Urothelium cell line (cell line): ENCODE measurements at regions not wholly inside any gene's neighbourhood (a gene's known extent, or its start where the extent isn't known, plus 50 kb on each side); places are given as distances from the start of the nearest gene placed in this dataset.
A peak's percentile ranks its signal among the peaks of the same experiment; 100 is the strongest.
"Not testable (repeated sequence)": the region's sequence is repeated elsewhere in the genome, so short reads cannot be mapped to it uniquely, and the experiment has no call there.

Experiments
- DNase-seq: peaks from one replicate; pipeline ENCODE4 v3.0.0; 2011; ENCODE audit warnings: low spot score, mixed read lengths
- FAIRE-seq: peaks from 2 replicates; lab custom pipeline; 2011; peaks lifted over from hg19 to GRCh38; lab: Jason Lieb, UNC

GRCh38 chrX:121283921-121284320 lies 236.5 kb downstream of the GLUD2 start:
- no peak for FAIRE-seq
- no peak for DNase-seq

- FAIRE-seq (no peak), DNase-seq (no peak)
Observed at GRCh38 chrX:121298499-121298898, 251.1 kb downstream of the GLUD2 start.

GRCh38 chrX:121301356-121301755 lies 253.9 kb downstream of the GLUD2 start:
- no peak for FAIRE-seq

DNA sequence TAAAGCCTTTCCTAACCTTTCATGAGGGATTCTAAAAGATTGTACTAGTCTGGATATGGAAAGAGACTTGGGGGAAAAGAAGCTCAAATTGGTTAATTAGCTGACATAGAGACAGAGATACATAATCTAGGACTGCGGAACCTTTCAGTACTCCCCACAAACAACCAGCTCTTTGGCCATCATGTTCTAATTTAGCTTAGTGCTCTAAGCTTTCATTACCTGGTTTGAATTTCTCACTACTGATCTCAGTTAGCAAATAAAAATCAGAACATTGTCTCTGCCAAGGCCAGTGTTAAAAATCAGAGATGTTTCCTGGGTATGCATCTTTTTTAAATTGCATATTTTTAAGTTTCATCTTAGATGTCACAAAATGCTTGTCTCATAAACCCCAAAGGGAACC lies 254.4 kb downstream of the GLUD2 start:
- DNase-seq, result no peak
- no peak for FAIRE-seq

More at GRCh38 chrX:121301356-121301755, 253.9 kb downstream of the GLUD2 start:
- no peak for DNase-seq

GRCh38 chrX:121307449-121307848 lies 260.0 kb downstream of the GLUD2 start:
- FAIRE-seq (no peak), DNase-seq (no peak)

- peak; percentile 16 for DNase-seq
- FAIRE-seq, result no peak
Observed at GRCh38 chrX:121308276-121308805, 260.9 kb downstream of the GLUD2 start.

DNA sequence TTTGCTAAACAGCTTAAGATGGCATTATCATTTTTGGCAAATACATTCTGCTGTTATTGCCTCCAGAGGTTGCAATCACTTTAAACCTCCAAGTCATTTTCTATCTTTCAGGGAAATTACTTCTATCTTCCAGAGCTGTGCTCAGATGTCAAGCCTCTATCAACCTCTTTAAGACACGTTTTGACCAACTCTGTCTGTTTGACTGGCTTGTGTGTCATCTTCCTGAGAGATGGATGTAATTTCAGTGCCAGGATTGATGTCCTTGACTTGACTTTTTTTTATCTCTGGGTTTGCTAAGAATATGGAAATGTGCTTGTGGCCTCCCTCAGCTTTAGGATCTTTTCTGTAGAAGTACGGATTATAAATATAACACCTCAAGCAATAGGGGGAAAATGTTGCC lies 263.4 kb downstream of the GLUD2 start:
- FAIRE-seq (no peak), DNase-seq (no peak)

DNA sequence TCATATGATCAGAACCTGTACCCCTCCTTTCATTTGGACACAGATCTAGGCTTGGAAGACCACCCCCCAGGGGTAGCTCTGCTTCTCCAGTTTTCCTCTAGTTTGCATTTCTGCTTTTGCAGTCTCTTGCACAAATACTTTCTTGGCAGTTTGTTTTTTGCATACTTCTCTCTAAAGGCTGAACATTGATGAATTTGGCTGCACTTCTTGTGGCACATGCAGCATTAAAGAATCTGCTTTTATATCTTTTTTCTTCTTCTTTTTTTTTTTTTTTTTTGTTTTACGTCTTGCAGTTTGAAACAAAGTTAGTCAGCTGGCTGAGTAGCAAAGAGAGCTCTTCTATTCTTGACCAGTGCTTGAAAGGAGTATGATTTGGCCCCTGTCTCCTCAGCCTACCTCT lies 273.0 kb downstream of the GLUD2 start:
- no peak for FAIRE-seq
- no peak for DNase-seq

GRCh38 chrX:121322159-121322558 lies 274.7 kb downstream of the GLUD2 start:
- DNase-seq (no peak), FAIRE-seq (no peak)

DNA sequence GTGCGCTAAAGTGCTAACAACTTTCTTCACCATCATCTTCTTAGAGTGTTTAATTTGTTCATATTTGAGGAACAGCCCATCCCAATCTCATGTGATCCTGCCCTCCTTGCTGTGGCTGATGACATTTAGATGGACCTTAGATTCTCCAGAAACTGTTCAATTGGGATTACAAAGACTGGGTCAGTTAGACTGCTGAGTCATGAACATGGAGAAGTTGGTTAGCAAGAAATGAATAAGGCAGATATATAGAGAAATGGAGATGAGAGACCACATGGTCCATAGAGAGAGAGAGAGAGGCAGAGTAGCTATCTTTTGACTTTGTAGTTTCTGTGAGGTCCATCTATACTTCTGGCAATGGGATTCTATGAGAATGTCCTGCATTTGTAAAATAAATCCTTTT lies 275.9 kb downstream of the GLUD2 start:
- no peak for FAIRE-seq
- no peak for DNase-seq

DNA sequence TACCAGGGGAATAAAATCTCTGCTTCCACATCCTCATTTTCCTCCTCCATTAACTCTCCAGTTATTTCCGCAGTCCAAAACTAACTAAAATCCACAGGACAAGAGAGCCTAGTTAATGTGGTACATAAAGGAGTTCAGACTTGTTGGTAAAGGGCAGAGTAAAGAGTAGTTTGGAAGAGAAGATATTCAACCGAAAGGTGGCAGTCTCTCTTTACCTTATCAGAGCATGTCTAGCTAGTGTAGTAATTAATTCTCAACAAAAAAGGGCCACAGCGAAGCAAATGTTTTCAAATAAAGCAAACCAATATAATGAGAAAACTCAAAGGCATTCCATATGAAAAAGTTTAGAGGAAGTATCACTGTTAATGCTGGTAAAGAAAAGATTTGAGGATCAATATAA lies 286.5 kb downstream of the GLUD2 start:
- no peak for FAIRE-seq
- DNase-seq, result no peak

DNA sequence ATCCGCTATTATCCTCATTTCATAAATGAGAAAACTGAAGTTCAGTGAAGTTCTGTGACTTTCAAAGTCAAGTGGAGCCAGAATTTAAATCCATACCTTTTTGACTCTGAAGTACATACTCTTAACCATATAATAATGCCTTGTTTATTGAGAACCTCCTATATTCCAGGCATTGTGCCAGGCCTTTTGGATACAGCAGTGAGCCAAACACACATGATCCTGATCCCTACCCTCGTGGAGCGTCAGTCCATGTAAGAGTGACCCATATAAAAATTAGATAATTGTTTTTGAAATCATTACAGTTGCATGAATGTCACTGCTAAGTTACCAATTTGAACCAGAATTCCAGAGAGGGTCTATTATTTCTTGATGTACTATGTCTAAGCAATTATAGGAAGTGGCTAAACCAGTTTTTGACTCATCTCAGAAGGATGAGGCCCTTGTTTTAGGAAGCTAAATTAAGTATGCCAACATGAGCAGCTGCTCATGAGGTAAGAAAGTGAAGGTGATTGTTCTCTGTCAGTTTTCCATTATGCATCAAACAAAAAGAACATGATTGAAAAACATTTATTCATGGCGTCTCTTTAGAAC lies 289.5 kb downstream of the GLUD2 start:
- no peak for DNase-seq
- FAIRE-seq, result no peak

DNA sequence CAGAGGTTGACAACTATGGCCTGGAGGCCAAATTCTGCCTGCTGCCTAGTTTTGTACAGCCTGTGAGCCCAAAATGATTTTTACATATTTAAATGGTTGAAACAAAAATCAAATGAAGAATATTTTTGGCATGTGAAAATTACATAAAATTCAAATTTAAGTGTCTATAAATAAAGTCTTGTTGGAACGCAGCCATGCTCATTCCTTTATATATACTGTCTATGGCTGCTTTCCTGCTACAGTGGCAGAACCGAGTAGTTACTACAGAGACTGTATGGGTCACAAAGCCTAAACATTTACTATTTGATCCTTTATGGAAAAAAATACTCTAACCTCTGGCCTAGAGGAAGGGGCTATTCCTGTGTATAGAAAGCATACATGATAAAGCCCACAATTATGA lies 290.4 kb downstream of the GLUD2 start:
- FAIRE-seq, result no peak
- DNase-seq, result no peak

DNA sequence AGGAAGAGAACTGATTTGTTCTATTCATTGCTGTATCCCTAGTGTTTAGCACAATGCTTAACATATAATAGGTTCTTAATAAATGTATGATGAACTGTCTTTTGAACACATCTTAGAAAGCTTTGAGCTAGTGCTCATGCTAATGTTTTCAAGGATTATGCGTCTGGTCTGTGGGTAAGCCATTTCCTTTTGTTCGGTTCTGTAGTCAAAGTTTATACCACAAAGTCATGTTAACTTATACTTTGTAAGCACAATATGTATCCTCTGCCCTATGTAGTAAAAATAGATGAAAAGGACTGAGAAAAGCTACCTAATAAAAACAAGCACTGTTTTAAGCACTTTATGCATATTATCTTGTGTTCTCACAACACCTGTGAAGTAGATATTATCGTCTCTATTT lies 301.9 kb downstream of the GLUD2 start:
- FAIRE-seq, result no peak
- no peak for DNase-seq

DNA sequence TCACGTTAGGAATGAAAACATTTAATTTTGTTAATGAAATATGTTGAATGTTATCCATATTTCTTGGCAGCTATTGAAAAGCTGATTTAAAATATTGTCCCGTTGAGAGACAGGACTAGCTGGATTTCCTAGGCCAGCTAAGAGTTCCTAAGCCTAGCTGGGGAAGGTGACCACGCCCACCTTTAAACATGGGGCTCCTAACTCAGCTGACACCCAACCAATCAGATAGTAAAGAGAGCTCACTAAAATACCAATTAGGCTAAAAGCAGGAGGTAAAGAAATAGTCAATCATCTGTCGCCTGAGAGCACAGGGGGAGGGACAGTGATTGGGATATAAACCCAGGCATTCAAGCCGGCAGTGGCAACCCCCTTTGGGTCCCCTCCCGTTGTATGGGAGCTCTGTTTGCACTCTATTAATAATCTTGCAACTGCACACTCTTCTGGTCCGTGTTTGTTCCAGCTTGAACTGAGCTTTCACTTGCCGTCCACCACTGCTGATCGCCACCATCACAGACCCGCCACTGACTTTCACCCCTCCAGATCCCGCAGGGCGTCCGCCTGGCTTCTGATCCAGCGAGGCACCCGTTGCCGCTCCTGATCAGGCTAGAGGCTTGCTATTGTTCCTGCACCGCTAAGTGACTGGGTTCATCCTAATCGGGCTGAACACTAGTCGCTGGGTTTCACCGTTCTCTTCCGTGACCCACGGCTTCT lies 308.9 kb downstream of the GLUD2 start:
- DNase-seq (no peak), FAIRE-seq (no peak)

DNA sequence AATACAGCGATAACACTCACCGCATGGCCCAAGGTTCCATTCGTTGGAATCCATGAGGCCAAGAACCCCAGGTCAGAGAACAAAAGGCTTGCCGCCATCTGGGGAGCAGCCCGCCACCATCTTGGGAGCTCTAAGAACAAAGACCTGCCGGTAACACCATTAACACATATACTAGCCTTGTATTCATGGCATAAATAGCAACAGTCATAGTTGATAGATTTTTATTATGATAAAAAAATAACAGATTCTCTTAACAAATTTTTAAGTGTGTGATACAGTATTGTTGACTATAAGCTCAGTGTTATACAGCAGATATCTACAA lies 309.4 kb downstream of the GLUD2 start:
- no peak for DNase-seq
- FAIRE-seq, result no peak

DNA sequence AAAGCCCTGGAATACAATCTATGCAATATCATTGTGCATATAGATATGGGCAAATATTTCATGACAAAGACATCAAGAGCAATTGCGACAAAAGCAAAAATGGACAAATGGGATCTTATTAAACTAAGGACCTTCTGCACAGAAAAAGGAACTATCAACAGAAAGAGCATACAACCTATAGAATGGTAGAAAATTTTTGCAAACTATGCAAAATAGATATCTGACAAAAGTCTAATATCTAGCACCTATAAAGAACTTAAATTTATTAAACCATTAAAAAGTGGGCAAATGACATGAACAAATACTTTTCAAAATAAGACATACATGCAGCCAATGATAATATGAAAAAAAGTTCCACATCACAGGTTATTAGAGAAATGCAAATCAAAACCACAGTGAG lies 312.9 kb downstream of the GLUD2 start:
- FAIRE-seq (no peak), DNase-seq (no peak)

GRCh38 chrX:121365572-121366161 lies 318.3 kb downstream of the GLUD2 start:
- FAIRE-seq (no peak), DNase-seq (no peak)

DNA sequence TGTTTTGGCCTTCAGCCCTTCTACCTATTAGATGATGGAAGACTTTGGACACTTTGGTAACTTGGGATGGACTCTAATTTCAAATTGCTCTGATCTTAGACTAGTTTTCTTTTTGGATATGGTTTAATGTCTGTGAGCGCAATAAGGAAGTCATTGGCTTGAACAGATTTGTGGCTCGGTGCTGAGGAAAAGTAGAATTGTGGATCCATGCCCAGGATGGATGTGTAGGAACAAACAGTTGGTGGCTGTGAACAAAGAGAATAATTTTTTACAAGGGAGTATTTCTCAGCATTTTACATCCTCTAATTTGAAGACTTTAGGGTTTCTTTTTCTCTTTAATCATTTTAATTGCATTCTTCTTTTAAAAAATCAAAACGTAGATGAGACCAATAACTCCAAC lies 327.1 kb downstream of the GLUD2 start:
- DNase-seq (no peak), FAIRE-seq (no peak)

DNA sequence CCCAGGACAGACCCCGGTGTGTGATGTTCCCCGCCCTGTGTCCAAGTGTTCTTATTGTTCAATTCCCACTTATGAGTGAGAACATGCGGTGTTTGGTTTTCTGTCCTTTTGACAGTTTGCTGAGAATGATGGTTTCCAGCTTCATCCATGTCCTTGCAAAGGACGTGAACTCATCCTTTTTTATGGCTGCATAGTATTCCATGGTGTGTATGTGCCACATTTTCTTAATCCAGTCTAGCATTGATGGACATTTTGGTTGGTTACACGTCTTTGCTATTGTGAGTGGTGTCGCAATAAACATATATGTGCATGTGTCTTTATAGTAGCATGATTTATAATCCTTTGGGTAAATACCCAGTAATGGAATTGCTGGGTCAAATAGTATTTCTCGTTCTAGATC lies 334.5 kb downstream of the GLUD2 start:
- FAIRE-seq, DNase-seq: not testable (repeated sequence)

GRCh38 chrX:121389976-121390714 lies 342.7 kb downstream of the GLUD2 start:
- FAIRE-seq (no peak), DNase-seq (peak; percentile 5)

DNA sequence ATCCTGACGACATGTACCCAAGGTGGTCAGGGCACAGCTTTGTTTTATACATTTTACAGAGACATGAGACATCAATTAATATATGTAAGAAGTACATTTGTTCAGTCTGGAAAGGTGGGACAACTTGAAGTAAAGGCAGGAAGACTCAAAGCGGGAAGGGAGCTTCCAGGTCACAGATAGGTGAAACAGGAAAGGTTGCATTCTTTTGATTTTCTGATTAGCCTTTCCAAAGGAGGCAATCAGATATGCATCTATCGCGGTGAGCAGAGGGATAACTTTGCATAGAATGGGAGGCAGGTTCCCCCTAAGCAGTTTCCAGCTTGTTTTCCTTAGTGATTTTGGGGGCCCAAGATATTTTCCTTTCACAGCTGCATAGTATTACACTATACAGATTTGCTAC lies 358.4 kb downstream of the GLUD2 start:
- no peak for FAIRE-seq
- no peak for DNase-seq
